Lower lobe of right lung (tissue), 2 donors: ENCODE measurements at regions not wholly inside any gene's neighbourhood (a gene's known extent, or its start where the extent isn't known, plus 50 kb on each side); places are given as distances from the start of the nearest gene placed in this dataset.
A peak's percentile ranks its signal among the peaks of the same experiment; 100 is the strongest.

Source experiments
- ATAC-seq, 2 donors: fragments of 200-7000 bp; cut with Tn5 transposase; one replicate each; pipeline ENCODE4 v1.9.1; 2020 to 2022; ENCODE audit warnings: mild to moderate bottlenecking in 2 of 2, moderate library complexity in 2 of 2
- DNase-seq: peaks from one replicate; pipeline ENCODE4 v3.0.0-alpha.2; 2020
- H3K27ac ChIP-seq: fragments of 200-600 bp; one replicate; pipeline ENCODE4 v1.8.0; 2022
- H3K27me3 ChIP-seq: fragments of 200-600 bp; one replicate; pipeline ENCODE4 v1.8.0; 2022; ENCODE audit warnings: low read depth
- H3K36me3 ChIP-seq: fragments of 200-600 bp; one replicate; pipeline ENCODE4 v1.8.0; 2022; ENCODE audit warnings: mild to moderate bottlenecking
- H3K4me1 ChIP-seq: fragments of 200-600 bp; one replicate; pipeline ENCODE4 v1.8.0; 2022
- H3K4me3 ChIP-seq: fragments of 200-600 bp; one replicate; pipeline ENCODE4 v1.8.0; 2022; ENCODE audit warnings: mild to moderate bottlenecking
- H3K9me3 ChIP-seq: fragments of 200-600 bp; one replicate; pipeline ENCODE4 v1.8.0; 2022
- intact Hi-C: fragments of 100-400 bp; cut with DNase I; formaldehyde crosslinking; loops from one replicate; pipeline ENCODE4 v1.11.0; 2022
- TF ChIP-seq, protein P1 (sequence below): fragments of 200-600 bp; IDR thresholded peaks from one replicate; pipeline ENCODE4 v1.8.0; 2022; ENCODE audit warnings: antibody characterized with exemption, mild to moderate bottlenecking
- donor health status: DM: no; HTN: yes; CAD: no; lungs with severe emphysema.

DNA sequence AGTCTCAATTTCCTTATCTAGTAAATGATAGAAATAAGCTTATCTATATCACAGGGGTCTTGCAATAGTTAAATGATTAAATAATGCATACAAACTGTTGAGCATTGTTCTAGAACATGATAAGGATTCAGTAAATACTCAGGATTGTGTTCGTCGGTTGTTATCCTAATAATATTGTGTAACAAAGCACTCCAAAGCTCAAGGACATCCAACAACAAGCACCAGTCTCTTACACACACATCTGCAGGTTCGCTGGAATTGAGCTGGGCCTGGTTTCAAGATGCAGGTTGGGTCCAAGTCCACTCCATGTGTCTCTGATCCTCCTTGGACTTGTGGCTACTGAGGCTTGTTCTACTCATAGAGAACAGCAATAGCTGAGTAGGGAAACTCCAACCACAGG, 74.1 kb upstream of the MC3R start:
- no peak overlapping the region for H3K27ac ChIP-seq
- H3K27me3 ChIP-seq = no peaks in the 10 kb centered on the region
- intact Hi-C loops = no loop called here
- H3K9me3 ChIP-seq = no peaks in the 10 kb centered on the region
- DNase-seq (no peak), ATAC-seq (peak; percentile 26 to 46)
- H3K36me3 ChIP-seq = no peaks in the 10 kb centered on the region
- no peaks in the 10 kb centered on the region for H3K4me1 ChIP-seq
- H3K4me3 ChIP-seq = no peak overlapping the region
- TF ChIP-seq, protein P1, sequence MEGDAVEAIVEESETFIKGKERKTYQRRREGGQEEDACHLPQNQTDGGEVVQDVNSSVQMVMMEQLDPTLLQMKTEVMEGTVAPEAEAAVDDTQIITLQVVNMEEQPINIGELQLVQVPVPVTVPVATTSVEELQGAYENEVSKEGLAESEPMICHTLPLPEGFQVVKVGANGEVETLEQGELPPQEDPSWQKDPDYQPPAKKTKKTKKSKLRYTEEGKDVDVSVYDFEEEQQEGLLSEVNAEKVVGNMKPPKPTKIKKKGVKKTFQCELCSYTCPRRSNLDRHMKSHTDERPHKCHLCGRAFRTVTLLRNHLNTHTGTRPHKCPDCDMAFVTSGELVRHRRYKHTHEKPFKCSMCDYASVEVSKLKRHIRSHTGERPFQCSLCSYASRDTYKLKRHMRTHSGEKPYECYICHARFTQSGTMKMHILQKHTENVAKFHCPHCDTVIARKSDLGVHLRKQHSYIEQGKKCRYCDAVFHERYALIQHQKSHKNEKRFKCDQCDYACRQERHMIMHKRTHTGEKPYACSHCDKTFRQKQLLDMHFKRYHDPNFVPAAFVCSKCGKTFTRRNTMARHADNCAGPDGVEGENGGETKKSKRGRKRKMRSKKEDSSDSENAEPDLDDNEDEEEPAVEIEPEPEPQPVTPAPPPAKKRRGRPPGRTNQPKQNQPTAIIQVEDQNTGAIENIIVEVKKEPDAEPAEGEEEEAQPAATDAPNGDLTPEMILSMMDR = no peak

DNA sequence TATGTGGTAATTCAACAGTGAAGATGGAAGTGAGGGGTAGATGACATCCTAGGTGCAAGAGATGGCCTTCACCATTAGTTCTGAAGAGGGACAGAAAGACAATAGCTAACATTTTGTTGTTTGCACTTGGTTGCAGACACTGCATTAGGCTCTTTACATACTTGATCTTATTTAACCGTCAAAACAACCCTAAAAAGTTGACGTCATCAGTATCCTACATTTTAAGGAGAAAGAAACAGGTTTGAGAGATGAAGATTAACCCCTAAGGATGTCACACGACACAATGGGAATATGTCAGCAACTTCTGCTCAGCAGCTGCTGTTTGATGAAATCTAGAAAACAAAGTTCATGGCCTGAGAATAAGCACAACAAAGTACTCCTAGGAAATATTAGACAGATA, 72.6 kb upstream of the MC3R start:
- Histone ChIP-seq H3K36me3 (no peaks in the 10 kb centered on the region), H3K9me3 (no peaks in the 10 kb centered on the region), H3K27ac (no peak overlapping the region), H3K27me3 (no peaks in the 10 kb centered on the region), H3K4me3 (no peak overlapping the region), H3K4me1 (no peaks in the 10 kb centered on the region)
- intact Hi-C loops = no loop called here
- ATAC-seq (no peak), DNase-seq (no peak)
- TF ChIP-seq, protein P1 = no peak

DNA sequence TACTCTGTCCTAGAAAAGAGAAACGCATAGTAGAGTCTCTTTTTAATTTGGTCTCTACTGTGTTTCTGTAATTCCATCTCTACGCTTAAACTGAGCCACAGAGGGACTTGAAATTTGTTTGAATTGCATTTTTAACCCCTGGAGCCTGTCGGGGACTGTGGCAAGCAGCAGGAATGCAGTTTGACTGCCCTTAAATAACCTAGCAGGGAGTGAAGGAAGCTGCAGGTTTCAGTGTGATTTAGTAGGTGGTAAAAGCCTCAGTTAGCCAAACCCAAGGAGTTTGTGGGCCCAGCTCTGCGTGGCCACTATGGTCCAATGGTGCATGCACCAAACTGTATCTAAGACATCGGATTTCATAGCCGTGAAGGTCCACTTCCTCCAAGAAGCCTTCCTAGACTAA, 70.3 kb upstream of the MC3R start:
- no peak for DNase-seq
- intact Hi-C loops = no loop called here
- ATAC-seq = no peak
- H3K36me3 ChIP-seq = no peaks in the 10 kb centered on the region
- no peaks in the 10 kb centered on the region for H3K27me3 ChIP-seq
- H3K4me3 ChIP-seq = no peak overlapping the region
- H3K27ac ChIP-seq = no peak overlapping the region
- no peaks in the 10 kb centered on the region for H3K4me1 ChIP-seq
- TF ChIP-seq, protein P1 = no peak
- H3K9me3 ChIP-seq = no peaks in the 10 kb centered on the region

DNA sequence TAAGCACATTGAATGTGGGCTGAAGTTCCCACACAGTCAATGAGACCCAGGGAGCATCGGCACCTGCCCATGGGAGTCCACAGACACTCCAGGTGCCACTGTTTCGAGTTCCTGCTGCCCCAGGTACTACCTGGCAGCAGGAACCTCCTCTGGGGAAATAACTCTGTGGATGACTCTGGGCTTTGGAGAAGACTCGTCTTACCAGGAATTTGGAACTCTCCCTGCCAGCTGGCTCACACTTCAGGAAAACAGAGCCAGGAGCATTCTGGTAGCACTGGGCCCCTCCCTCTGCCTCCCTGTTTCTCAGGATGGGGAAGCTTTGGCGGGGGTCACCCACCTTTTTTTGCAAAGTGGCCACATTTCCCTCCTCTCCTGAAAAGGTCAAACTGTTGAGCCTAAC, 69.5 kb upstream of the MC3R start:
- intact Hi-C loops = no loop called here
- H3K4me3 ChIP-seq = no peak overlapping the region
- H3K9me3 ChIP-seq = no peaks in the 10 kb centered on the region
- no peak for DNase-seq
- no peak for ATAC-seq
- no peaks in the 10 kb centered on the region for H3K27me3 ChIP-seq
- no peak overlapping the region for H3K27ac ChIP-seq
- TF ChIP-seq, protein P1 = no peak
- no peaks in the 10 kb centered on the region for H3K36me3 ChIP-seq
- H3K4me1 ChIP-seq = no peaks in the 10 kb centered on the region

DNA sequence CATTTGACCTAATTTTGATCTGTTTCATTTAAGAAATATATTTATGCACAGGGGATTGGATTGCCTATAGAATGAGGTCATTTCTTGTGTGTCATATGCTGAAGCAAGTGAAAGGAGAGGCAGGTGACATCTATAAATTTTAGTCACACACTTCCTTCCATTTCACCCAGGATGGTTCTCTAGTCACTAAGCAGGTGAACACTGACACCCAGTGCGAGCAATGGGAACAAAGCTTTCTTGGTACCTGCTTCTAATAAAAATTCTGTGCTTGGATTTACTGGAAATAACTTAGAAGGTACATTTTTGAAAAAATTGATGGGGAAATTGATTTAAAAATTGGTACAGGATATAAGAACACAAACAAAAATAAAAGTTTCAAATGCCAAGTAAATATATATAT, 66.9 kb upstream of the MC3R start:
- intact Hi-C loops = no loop called here
- no peak for DNase-seq
- no peaks in the 10 kb centered on the region for H3K4me1 ChIP-seq
- TF ChIP-seq, protein P1 = peak; percentile 34
- H3K27ac ChIP-seq = no peak overlapping the region
- H3K4me3 ChIP-seq = no peak overlapping the region
- no peaks in the 10 kb centered on the region for H3K36me3 ChIP-seq
- H3K9me3 ChIP-seq = no peaks in the 10 kb centered on the region
- ATAC-seq = no peak
- H3K27me3 ChIP-seq = no peaks in the 10 kb centered on the region
